ENCODE measurements at regions not wholly inside any gene's neighbourhood (a gene's known extent, or its start where the extent isn't known, plus 50 kb on each side); places are given as distances from the start of the nearest gene placed in this dataset.

GRCh38 chr14:98799891-98800290, 472.1 kb downstream of the BCL11B start:
- Histone ChIP-seq H3K9ac (replicated peaks; ENCODE audit: extremely low read depth, insufficient read depth, low read length) (no peak overlapping the region), H3K36me3 (ENCODE audit: control insufficient read depth in 2 of 2, extremely low read depth in 1 of 2, insufficient read depth in 2 of 2, low read length in 2 of 2) (no peaks in the 10 kb centered on the region), H3K27me3 (ENCODE audit: control insufficient read depth in 2 of 2, insufficient read depth in 2 of 2, low read length in 2 of 2) (no peaks in the 10 kb centered on the region), H3K79me2 (ENCODE audit: control insufficient read depth, insufficient read depth, low read length) (no peaks in the 10 kb centered on the region), H3K9me1 (replicated peaks; ENCODE audit: control insufficient read depth, extremely low read depth, insufficient read depth, low read length) (no peaks in the 10 kb centered on the region), H4K20me1 (replicated peaks; ENCODE audit: control insufficient read depth, extremely low read depth, insufficient read depth, low read length) (no peaks in the 10 kb centered on the region), H2AFZ (ENCODE audit: low read depth, low read length) (no peak overlapping the region), H3K27ac (ENCODE audit: insufficient read depth, low read depth, low read length) (no peak overlapping the region), H3K4me3 (replicated peaks in 1 of 3; ENCODE audit: insufficient read depth in 1 of 3, low read depth in 1 of 3, low read length in 3 of 3) (no peak overlapping the region), H3K4me2 (ENCODE audit: insufficient read depth, low read length) (no peak overlapping the region), H3K4me1 (ENCODE audit: control insufficient read depth, extremely low read depth, insufficient read depth, low read length) (no peaks in the 10 kb centered on the region), H3K9me3 (replicated peaks; ENCODE audit: control insufficient read depth, insufficient read depth, low read length) (peaks cover 4% of the 10 kb centered on the region)
- no TSS peak for BruUV-seq (replicated peaks)
- intact Hi-C loops (cut with micrococcal nuclease), result no loop called here
- dilution Hi-C loops (cut with MboI; ENCODE audit: extremely low pct_ligation_motif_present, low sequenced_read_pairs), result no loop called here
- TF ChIP-seq CTCF (IDR thresholded peaks at IDR 0.05; ENCODE audit: extremely low read depth in 1 of 2, insufficient read depth in 1 of 2, low read depth in 1 of 2, low read length in 2 of 2), result no peak
- TF ChIP-seq MYC (IDR thresholded peaks at IDR 0.05; ENCODE audit: low read depth, low read length), result no peak
- no peak for TF ChIP-seq POLR2A (IDR thresholded peaks at IDR 0.05; ENCODE audit: low read depth, low read length)
- no peak for TF ChIP-seq FOS (IDR thresholded peaks at IDR 0.05; ENCODE audit: borderline replicate concordance, insufficient read depth, low read length)
- TF ChIP-seq MAX (IDR thresholded peaks at IDR 0.05; ENCODE audit: insufficient read depth, insufficient read length), result no peak
- TF ChIP-seq JUN (IDR thresholded peaks at IDR 0.05; ENCODE audit: borderline replicate concordance, insufficient read depth, insufficient read length, low read depth), result no peak
- no peak for TF ChIP-seq POLR2AphosphoS5 (IDR thresholded peaks at IDR 0.05; ENCODE audit: insufficient read depth, low read depth, low read length)
- TF ChIP-seq EZH2 (IDR thresholded peaks at IDR 0.05; ENCODE audit: borderline replicate concordance, low read depth, low read length, severe bottlenecking), result no peak
- no peak for TF ChIP-seq GATA2 (IDR thresholded peaks at IDR 0.05; ENCODE audit: insufficient read depth, insufficient read length, low read depth, low read length)
- POLR2A ChIA-PET, result no interaction called here
- DNase-seq (ENCODE audit: low read depth, low spot score), result no peak
- CTCF ChIA-PET, result no interaction called here
- no peak for FAIRE-seq
